ENCODE measurements at regions not wholly inside any gene's neighbourhood (a gene's known extent, or its start where the extent isn't known, plus 50 kb on each side); places are given as distances from the start of the nearest gene placed in this dataset.

DNA sequence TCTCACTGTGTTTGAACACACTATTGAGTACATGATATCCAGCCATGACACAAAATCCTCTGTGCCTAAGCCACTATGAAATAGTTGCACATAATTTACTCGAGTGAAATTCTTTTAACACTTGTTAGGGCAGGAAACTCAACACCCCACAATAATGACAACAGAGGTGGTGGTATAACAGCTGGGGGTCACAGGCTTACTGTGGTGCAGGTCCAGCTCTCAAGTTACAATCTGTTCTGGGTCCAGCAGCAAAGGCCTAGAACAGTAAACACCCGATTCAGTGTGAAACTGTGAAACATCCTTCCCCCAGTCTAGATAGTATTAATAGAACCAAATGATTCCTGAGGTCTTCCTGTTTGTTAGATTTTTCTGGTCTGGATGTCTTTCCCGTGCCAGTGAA, 102.9 kb upstream of the APC start:
- intact Hi-C loops (cut with DNase I) = no loop called here
- Histone ChIP-seq H3K4me3 (no peak overlapping the region), H3K4me1 (peaks cover 0 to 25% (median 9%) of the 10 kb centered on the region in 12 donors), H3K36me3 (no peaks in the 10 kb centered on the region), H3K27me3 (no peaks in the 10 kb centered on the region), H3K9me3 (peaks cover 0 to 8% (median 0%) of the 10 kb centered on the region in 12 donors), H3K27ac (no peak overlapping the region)
- TF ChIP-seq, protein P1, sequence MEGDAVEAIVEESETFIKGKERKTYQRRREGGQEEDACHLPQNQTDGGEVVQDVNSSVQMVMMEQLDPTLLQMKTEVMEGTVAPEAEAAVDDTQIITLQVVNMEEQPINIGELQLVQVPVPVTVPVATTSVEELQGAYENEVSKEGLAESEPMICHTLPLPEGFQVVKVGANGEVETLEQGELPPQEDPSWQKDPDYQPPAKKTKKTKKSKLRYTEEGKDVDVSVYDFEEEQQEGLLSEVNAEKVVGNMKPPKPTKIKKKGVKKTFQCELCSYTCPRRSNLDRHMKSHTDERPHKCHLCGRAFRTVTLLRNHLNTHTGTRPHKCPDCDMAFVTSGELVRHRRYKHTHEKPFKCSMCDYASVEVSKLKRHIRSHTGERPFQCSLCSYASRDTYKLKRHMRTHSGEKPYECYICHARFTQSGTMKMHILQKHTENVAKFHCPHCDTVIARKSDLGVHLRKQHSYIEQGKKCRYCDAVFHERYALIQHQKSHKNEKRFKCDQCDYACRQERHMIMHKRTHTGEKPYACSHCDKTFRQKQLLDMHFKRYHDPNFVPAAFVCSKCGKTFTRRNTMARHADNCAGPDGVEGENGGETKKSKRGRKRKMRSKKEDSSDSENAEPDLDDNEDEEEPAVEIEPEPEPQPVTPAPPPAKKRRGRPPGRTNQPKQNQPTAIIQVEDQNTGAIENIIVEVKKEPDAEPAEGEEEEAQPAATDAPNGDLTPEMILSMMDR (IDR thresholded peaks at IDR 0.05) = no peak
- TF ChIP-seq POLR2A (IDR thresholded peaks at IDR 0.05) = no peak
- WGBS, 4 donors = 58 to 75% (median 67%) methylated on average over 3 of the region's 3 CpGs
- ATAC-seq = no peak
- no peak for DNase-seq

DNA sequence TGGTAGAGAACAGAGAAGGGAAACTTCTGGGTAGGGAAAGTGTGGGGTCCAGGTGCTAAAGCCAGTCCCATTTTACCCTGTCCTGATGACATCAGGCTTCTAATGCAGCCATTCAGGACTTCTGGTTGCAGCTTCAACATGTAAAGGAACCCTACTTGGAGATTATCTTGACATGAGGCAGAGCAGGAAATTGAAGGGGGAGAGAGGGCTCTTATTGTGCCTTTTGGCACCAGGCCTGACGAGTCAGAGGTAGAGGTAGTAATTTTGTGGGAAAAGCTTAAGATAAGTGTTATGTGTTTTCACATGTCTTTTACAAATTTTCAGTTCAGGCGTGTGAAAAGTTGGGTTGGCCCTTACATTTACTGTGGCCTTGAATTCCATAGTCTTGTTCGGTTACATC, 102.4 kb upstream of the APC start:
- Histone ChIP-seq H3K36me3 (no peaks in the 10 kb centered on the region), H3K27me3 (no peaks in the 10 kb centered on the region), H3K4me1 (peaks cover 0 to 27% (median 9%) of the 10 kb centered on the region in 12 donors), H3K4me3 (no peak overlapping the region), H3K9me3 (peaks cover 0 to 8% (median 0%) of the 10 kb centered on the region in 12 donors), H3K27ac (no peak overlapping the region)
- DNase-seq = no peak
- WGBS, 4 donors = 78 to 85% (median 81%) methylated on average over 3 of the region's 3 CpGs
- intact Hi-C loops (cut with DNase I) = no loop called here
- no peak for TF ChIP-seq POLR2A (IDR thresholded peaks at IDR 0.05)
- TF ChIP-seq, protein P1 (IDR thresholded peaks at IDR 0.05) = no peak
- ATAC-seq = peak in 1 of 4 donors; percentile 13

DNA sequence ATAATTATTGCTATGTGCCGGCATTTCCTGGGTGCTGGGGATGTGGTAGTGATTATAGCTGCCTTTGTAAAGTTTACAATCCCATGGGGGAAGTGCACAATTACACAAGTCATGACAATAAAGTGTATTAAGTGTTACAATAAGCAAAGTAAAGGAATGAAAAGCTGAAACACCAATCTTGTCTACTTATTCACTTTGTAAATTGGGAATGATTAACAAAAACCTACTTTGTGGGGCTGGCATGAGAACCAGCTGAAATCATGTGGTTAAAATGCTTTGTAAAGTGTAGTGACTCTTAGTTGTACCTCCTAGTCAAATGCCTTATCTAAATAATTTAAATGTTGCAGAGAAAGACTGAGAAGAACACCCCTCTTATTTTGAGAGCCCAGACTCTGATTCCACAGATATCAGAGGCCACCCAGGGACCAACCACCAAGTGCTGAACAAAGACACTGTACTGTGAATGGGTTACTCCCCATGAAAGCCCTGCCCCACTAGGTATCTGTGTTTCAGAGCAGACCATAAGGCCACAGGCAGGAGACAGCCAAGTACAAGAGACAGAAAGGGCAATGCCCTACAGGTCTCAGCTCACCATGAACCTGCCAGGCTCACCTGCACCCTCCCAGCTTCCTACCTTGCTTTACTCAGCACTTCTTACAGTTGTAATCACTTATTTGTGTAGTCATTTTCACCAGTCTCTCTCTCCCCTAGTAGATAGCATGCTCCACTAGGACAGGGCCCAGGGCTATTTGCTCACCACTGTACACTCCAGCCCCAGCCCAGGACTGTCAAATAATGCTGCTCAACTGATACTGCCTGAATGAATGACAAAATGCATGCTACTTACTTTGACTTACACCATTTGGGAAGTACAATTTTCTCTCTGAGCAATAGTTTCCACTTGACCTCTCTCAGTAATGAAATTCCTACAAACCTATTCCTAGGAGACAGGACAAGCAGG, 101.6 kb upstream of the APC start:
- peaks cover 0 to 8% (median 0%) of the 10 kb centered on the region in 12 donors for H3K9me3 ChIP-seq
- no peaks in the 10 kb centered on the region for H3K27me3 ChIP-seq
- H3K4me3 ChIP-seq = no peak overlapping the region
- intact Hi-C loops (cut with DNase I) = no loop called here
- TF ChIP-seq, protein P1 (IDR thresholded peaks at IDR 0.05) = no peak
- no peak for TF ChIP-seq POLR2A (IDR thresholded peaks at IDR 0.05)
- peaks cover 0 to 33% (median 9%) of the 10 kb centered on the region in 12 donors for H3K4me1 ChIP-seq
- peak overlapping the region in 1 of 12 donors; percentile 17 for H3K27ac ChIP-seq
- H3K36me3 ChIP-seq = no peaks in the 10 kb centered on the region
- DNase-seq (no peak), ATAC-seq (peak in 3 of 4 donors; percentile 52 to 53 (median 53))
- 83 to 96% (median 91%) methylated on average over 1 of the region's 1 CpG for whole genome bisulfite sequencing, 4 donors

DNA sequence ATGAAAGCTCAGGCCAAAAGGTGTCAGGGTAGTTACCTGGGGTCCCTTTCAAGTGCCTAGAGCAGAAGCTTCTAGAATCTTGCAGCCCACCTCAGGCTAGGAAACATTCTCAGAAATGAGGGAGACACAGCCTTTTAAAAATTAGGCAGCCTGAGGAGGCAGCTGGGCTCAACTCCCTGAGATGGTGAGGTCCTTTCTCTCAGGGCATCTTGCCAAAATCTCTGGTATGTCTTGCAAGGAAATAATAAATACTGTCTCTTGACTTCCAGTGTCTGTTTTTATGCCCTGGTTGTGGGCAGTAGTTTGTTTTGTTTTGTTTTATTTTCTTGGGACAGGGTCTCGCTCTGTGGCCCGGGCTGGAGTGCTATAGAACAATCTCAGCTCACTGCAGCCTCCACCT, 100.9 kb upstream of the APC start:
- Histone ChIP-seq H3K27ac (peak overlapping the region in 2 of 12 donors; percentile 17 to 44), H3K4me1 (peaks cover 0 to 34% (median 9%) of the 10 kb centered on the region in 12 donors), H3K9me3 (peaks cover 0 to 5% (median 0%) of the 10 kb centered on the region in 12 donors), H3K27me3 (no peaks in the 10 kb centered on the region), H3K36me3 (no peaks in the 10 kb centered on the region), H3K4me3 (no peak overlapping the region)
- DNase-seq (no peak), ATAC-seq (no peak)
- TF ChIP-seq, protein P1 (IDR thresholded peaks at IDR 0.05) = no peak
- no peak for TF ChIP-seq POLR2A (IDR thresholded peaks at IDR 0.05)
- WGBS, 4 donors = 81 to 92% (median 87%) methylated on average over 2 of the region's 2 CpGs
- intact Hi-C loops (cut with DNase I) = no loop called here

Data from heart left ventricle (tissue), 16 donors.